GM19468 (cell line): ENCODE measurements at regions not wholly inside any gene's neighbourhood (a gene's known extent, or its start where the extent isn't known, plus 50 kb on each side); places are given as distances from the start of the nearest gene placed in this dataset.

ENCODE experiments used
- ATAC-seq: cut with Tn5 transposase; IDR thresholded peaks from one replicate; pipeline ENCODE4 v1.9.1; 2021; ENCODE audit warnings: mild to moderate bottlenecking, moderate library complexity, moderate number of reproducible peaks; ENCODE audit not compliant: unreplicated experiment; ENCODE audit errors: extremely low read depth

GRCh38 chr10:2926918-2927660, 140.3 kb upstream of the PFKP start:
- no peak for ATAC-seq

- ATAC-seq: no peak
Observed at GRCh38 chr10:2925631-2926030, 141.7 kb upstream of the PFKP start.

GRCh38 chr10:2924431-2924830, 142.9 kb upstream of the PFKP start:
- no peak for ATAC-seq

- ATAC-seq: no peak
Observed at GRCh38 chr10:2921956-2922680, 145.2 kb upstream of the PFKP start.

GRCh38 chr10:2920637-2921036, 146.7 kb upstream of the PFKP start:
- ATAC-seq: no peak

GRCh38 chr10:2920168-2920567, 147.2 kb upstream of the PFKP start:
- no peak for ATAC-seq

- no peak for ATAC-seq
Observed at GRCh38 chr10:2919016-2919415, 148.3 kb upstream of the PFKP start.

- ATAC-seq: no peak
Observed at GRCh38 chr10:2918489-2918888, 148.9 kb upstream of the PFKP start.

- no peak for ATAC-seq
Observed at GRCh38 chr10:2917926-2918325, 149.4 kb upstream of the PFKP start.

GRCh38 chr10:2915412-2915811, 151.9 kb upstream of the PFKP start:
- no peak for ATAC-seq

GRCh38 chr10:2914741-2915140, 152.6 kb upstream of the PFKP start:
- no peak for ATAC-seq

GRCh38 chr10:2913474-2913873, 153.9 kb upstream of the PFKP start:
- ATAC-seq: no peak

- ATAC-seq: no peak
Observed at GRCh38 chr10:2910656-2911055, 156.7 kb upstream of the PFKP start.

- no peak for ATAC-seq
Observed at GRCh38 chr10:2909921-2910320, 157.4 kb upstream of the PFKP start.

- no peak for ATAC-seq
Observed at GRCh38 chr10:2908851-2909630, 158.3 kb upstream of the PFKP start.

- no peak for ATAC-seq
Observed at GRCh38 chr10:2906974-2907373, 160.4 kb upstream of the PFKP start.

- ATAC-seq: no peak
Observed at GRCh38 chr10:2905851-2906250, 161.5 kb upstream of the PFKP start.

GRCh38 chr10:2900530-2900929, 166.8 kb upstream of the PFKP start:
- no peak for ATAC-seq

GRCh38 chr10:2899246-2899951, 167.9 kb upstream of the PFKP start:
- ATAC-seq: no peak

- ATAC-seq: no peak
Observed at GRCh38 chr10:2898509-2898860, 168.9 kb upstream of the PFKP start.
